ENCODE measurements at regions not wholly inside any gene's neighbourhood (a gene's known extent, or its start where the extent isn't known, plus 50 kb on each side); places are given as distances from the start of the nearest gene placed in this dataset.

- Histone ChIP-seq H3K4me3 (no peak overlapping the region), H3K9me3 (no peaks in the 10 kb centered on the region), H3K27me3 (no peaks in the 10 kb centered on the region), H3K27ac (no peak overlapping the region), H3K4me1 (no peaks in the 10 kb centered on the region), H3K36me3 (no peaks in the 10 kb centered on the region)
- intact Hi-C loops (cut with DNase I; ENCODE audit: low total_unique reads) = no loop called here
- no peak for DNase-seq
- TF ChIP-seq CTCF (IDR thresholded peaks at IDR 0.05) = no peak
Observed at GRCh38 chr3:74331711-74332110, 282.7 kb downstream of the CNTN3 start.

- H3K27me3 ChIP-seq = no peaks in the 10 kb centered on the region
- no peak for DNase-seq
Observed at GRCh38 chr3:74329096-74329495, 285.4 kb downstream of the CNTN3 start.

GRCh38 chr3:74328435-74328834 is 286.0 kb downstream of the CNTN3 start:
- no peak for TF ChIP-seq CTCF (IDR thresholded peaks at IDR 0.05)
- Histone ChIP-seq H3K4me1 (no peaks in the 10 kb centered on the region), H3K4me3 (no peak overlapping the region), H3K9me3 (no peaks in the 10 kb centered on the region), H3K27me3 (no peaks in the 10 kb centered on the region), H3K27ac (no peak overlapping the region), H3K36me3 (no peaks in the 10 kb centered on the region)
- intact Hi-C loops (cut with DNase I; ENCODE audit: low total_unique reads) = no loop called here
- no peak for DNase-seq

More at GRCh38 chr3:74329096-74329495, 285.4 kb downstream of the CNTN3 start:
- no peak overlapping the region for H3K4me3 ChIP-seq
- H3K27ac ChIP-seq = no peak overlapping the region
- H3K9me3 ChIP-seq = no peaks in the 10 kb centered on the region
- no peaks in the 10 kb centered on the region for H3K4me1 ChIP-seq
- H3K36me3 ChIP-seq = no peaks in the 10 kb centered on the region
- intact Hi-C loops (cut with DNase I; ENCODE audit: low total_unique reads) = no loop called here
- no peak for TF ChIP-seq CTCF (IDR thresholded peaks at IDR 0.05)

GRCh38 chr3:74315291-74315690 is 299.2 kb downstream of the CNTN3 start:
- no peaks in the 10 kb centered on the region for H3K9me3 ChIP-seq
- intact Hi-C loops (cut with DNase I; ENCODE audit: low total_unique reads) = no loop called here
- no peak overlapping the region for H3K27ac ChIP-seq
- H3K36me3 ChIP-seq = no peaks in the 10 kb centered on the region
- H3K4me1 ChIP-seq = no peaks in the 10 kb centered on the region
- no peak overlapping the region for H3K4me3 ChIP-seq
- TF ChIP-seq CTCF (IDR thresholded peaks at IDR 0.05) = no peak
- H3K27me3 ChIP-seq = no peaks in the 10 kb centered on the region
- DNase-seq = no peak

- Histone ChIP-seq H3K9me3 (no peaks in the 10 kb centered on the region), H3K27me3 (no peaks in the 10 kb centered on the region), H3K4me1 (no peaks in the 10 kb centered on the region), H3K4me3 (no peak overlapping the region), H3K27ac (no peak overlapping the region), H3K36me3 (no peaks in the 10 kb centered on the region)
- no peak for TF ChIP-seq CTCF (IDR thresholded peaks at IDR 0.05)
- no peak for DNase-seq
- intact Hi-C loops (cut with DNase I; ENCODE audit: low total_unique reads) = no loop called here
Observed at GRCh38 chr3:74314696-74315095, 299.8 kb downstream of the CNTN3 start.

- Histone ChIP-seq H3K9me3 (no peaks in the 10 kb centered on the region), H3K27ac (no peak overlapping the region), H3K4me1 (no peaks in the 10 kb centered on the region), H3K27me3 (no peaks in the 10 kb centered on the region), H3K36me3 (no peaks in the 10 kb centered on the region), H3K4me3 (no peak overlapping the region)
- no peak for TF ChIP-seq CTCF (IDR thresholded peaks at IDR 0.05)
- intact Hi-C loops (cut with DNase I; ENCODE audit: low total_unique reads) = no loop called here
- DNase-seq = no peak
Observed at GRCh38 chr3:74309716-74310115, 304.7 kb downstream of the CNTN3 start.

Measured in tibial artery (tissue), 4 donors.